GM12878 (cell line): ENCODE measurements at regions not wholly inside any gene's neighbourhood (a gene's known extent, or its start where the extent isn't known, plus 50 kb on each side); places are given as distances from the start of the nearest gene placed in this dataset.

Experiments used
- ATAC-seq: fragments of 200-7000 bp; cut with Tn5 transposase; 3 replicates; pipeline ENCODE4 v1.9.1; 2020; ENCODE audit warnings: mild to moderate bottlenecking, moderate library complexity
- BruUV-seq: library from RNA; stranded (reverse); fragments of 400-500 nt; replicated peaks from 2 replicates; lab custom pipeline; 2021; lab: Mats Ljungman, UMichigan
- CTCF ChIA-PET: fragments of 300-600 bp; sonication (Branson Sonifier 250); formaldehyde crosslinking; extraction: SDS; loops from one replicate; lab custom pipeline; 2021; ENCODE audit warnings: inconsistent platforms; lab: Yijun Ruan, JAX
- POLR2A ChIA-PET: fragments of 350-600 bp; formaldehyde crosslinking; extraction: SDS; loops from one replicate; lab custom pipeline; 2021; ENCODE audit warnings: inconsistent platforms; lab: Charles Lee
- RAD21 ChIA-PET: fragments of 300-600 bp; sonication (Branson Sonifier 250); formaldehyde crosslinking; loops from one replicate; lab custom pipeline; 2023; ENCODE audit warnings: antibody characterized with exemption; ENCODE audit not compliant: unreplicated experiment; lab: Charles Lee
- SMC1A ChIA-PET: fragments of 300-600 bp; sonication (Branson Sonifier 250); formaldehyde crosslinking; loops from one replicate; lab custom pipeline; 2023; ENCODE audit not compliant: unreplicated experiment, uncharacterized antibody; lab: Charles Lee
- DNase-seq: peaks from one replicate; pipeline ENCODE4 v3.0.0-alpha.2; 2011; ENCODE audit warnings: low read depth, low spot score
- FAIRE-seq: peaks from 3 replicates; lab custom pipeline; 2011; peaks lifted over from hg19 to GRCh38; lab: Jason Lieb, UNC
- H2AFZ ChIP-seq: 2 replicates; pipeline ENCODE4 v1.6.0; 2011; ENCODE audit warnings: low read depth, low read length, control low read depth; ENCODE audit not compliant: control insufficient read depth
- H3K27ac ChIP-seq: 2 replicates; pipeline ENCODE4 v1.5.1; 2011; ENCODE audit warnings: control low read depth; ENCODE audit not compliant: control insufficient read depth, insufficient read depth
- H3K27me3 ChIP-seq, 2 experiments: replicated peaks in 1 of 2; 2 replicates each; pipeline versions ENCODE4 v1.6.0 to v1.6.1; 2011; ENCODE audit warnings: low read length in 1 of 2; ENCODE audit not compliant: control insufficient read depth in 2 of 2, insufficient read depth in 2 of 2
- H3K36me3 ChIP-seq, 2 experiments: 2 replicates each; pipeline ENCODE4 v1.5.1; 2011; ENCODE audit warnings: low read length in 1 of 2; ENCODE audit not compliant: control insufficient read depth in 2 of 2, insufficient read depth in 2 of 2
- H3K4me1 ChIP-seq: 2 replicates; pipeline ENCODE4 v1.6.1; 2011; ENCODE audit warnings: mild to moderate bottlenecking, low read length, moderate library complexity, mixed read lengths; ENCODE audit not compliant: control insufficient read depth, insufficient read depth
- H3K4me2 ChIP-seq: 2 replicates; pipeline ENCODE4 v1.6.0; 2011; ENCODE audit warnings: control low read depth; ENCODE audit not compliant: control insufficient read depth, insufficient read depth
- H3K4me3 ChIP-seq: fragments of 200-600 bp; sonication (generic); 2 replicates; pipeline ENCODE4 v1.5.1; 2016
- H3K79me2 ChIP-seq: 2 replicates; pipeline ENCODE4 v1.6.0; 2011; ENCODE audit warnings: low read length; ENCODE audit not compliant: control insufficient read depth, insufficient read depth
- H3K9ac ChIP-seq: 2 replicates; pipeline ENCODE4 v1.8.0; 2011; ENCODE audit warnings: low read length, control low read depth, mixed read lengths; ENCODE audit not compliant: control insufficient read depth, insufficient read depth
- H3K9me3 ChIP-seq: replicated peaks from 3 replicates; pipeline ENCODE4 v1.5.1; 2011; ENCODE audit warnings: mild to moderate bottlenecking, low read length; ENCODE audit not compliant: control insufficient read depth, insufficient read depth
- H4K20me1 ChIP-seq: 2 replicates; pipeline ENCODE4 v1.6.0; 2011; ENCODE audit not compliant: control insufficient read depth, insufficient read depth
- ATF2 ChIP-seq: IDR thresholded peaks from 2 replicates; pipeline ENCODE4 v1.6.1; 2012; ENCODE audit warnings: low read length, inconsistent platforms
- BMI1 ChIP-seq: fragments of 450-650 bp; IDR thresholded peaks from 2 replicates; pipeline ENCODE4 v1.6.1; 2016; ENCODE audit warnings: mild to moderate bottlenecking, moderate library complexity, borderline replicate concordance
- CEBPB ChIP-seq, 2 experiments: fragments of 150-350 bp in 1 of 2; IDR thresholded peaks; 2 replicates each; pipeline ENCODE4 v1.6.1; 2012 to 2014; ENCODE audit warnings: low read depth in 2 of 2, low read length in 2 of 2, borderline replicate concordance in 1 of 2, inconsistent platforms in 1 of 2
- CHD2 ChIP-seq: IDR thresholded peaks from 2 replicates; pipeline ENCODE4 v1.6.1; 2011; ENCODE audit warnings: low read depth, low read length, improper control_type of control experiment, borderline replicate concordance
- EP300 ChIP-seq, 2 experiments: fragments of 150-350 bp in 1 of 2; IDR thresholded peaks; 2 replicates each; pipeline ENCODE4 v1.6.1; 2011 to 2012; ENCODE audit warnings: low read depth in 2 of 2, low read length in 2 of 2, borderline replicate concordance in 1 of 2, improper control_type of control experiment in 1 of 2, inconsistent platforms in 1 of 2; ENCODE audit not compliant: control insufficient read depth in 1 of 2
- JUNB ChIP-seq: IDR thresholded peaks from 2 replicates; pipeline ENCODE4 v1.6.1; 2016; ENCODE audit warnings: antibody characterized with exemption, mild to moderate bottlenecking
- POLR2AphosphoS5 ChIP-seq: IDR thresholded peaks from 2 replicates; pipeline ENCODE4 v1.6.1; 2011; ENCODE audit warnings: mild to moderate bottlenecking, low read length, inconsistent platforms
- SP1 ChIP-seq: IDR thresholded peaks from one replicate; pipeline ENCODE4 v1.6.1; 2011; ENCODE audit warnings: low read depth, low read length
- SREBF1 ChIP-seq: IDR thresholded peaks from 2 replicates; pipeline ENCODE4 v1.6.1; 2012; ENCODE audit warnings: mild to moderate bottlenecking, low read length
- SREBF2 ChIP-seq: IDR thresholded peaks from 2 replicates; pipeline ENCODE4 v1.6.1; 2012; ENCODE audit warnings: mild to moderate bottlenecking, low read length
- TARDBP ChIP-seq: IDR thresholded peaks from 2 replicates; pipeline ENCODE4 v1.6.1; 2016; ENCODE audit warnings: borderline replicate concordance
- TCF3 ChIP-seq: IDR thresholded peaks from 2 replicates; pipeline ENCODE4 v1.6.1; 2012; ENCODE audit warnings: low read depth, mild to moderate bottlenecking, low read length, borderline replicate concordance; ENCODE audit not compliant: insufficient read depth
- ZBED1 ChIP-seq: IDR thresholded peaks from 2 replicates; pipeline ENCODE4 v1.6.1; 2016; ENCODE audit warnings: borderline replicate concordance
- WGBS: methylation state at CpG from one replicate; pipeline ENCODE4 v1.1.6; 2016; ENCODE audit warnings: low lambda C conversion rate; ENCODE audit not compliant: insufficient replicate concordance, insufficient coverage; ENCODE audit errors: missing lambda C conversion rate; 5-methylcytosine and 5-hydroxymethylcytosine counted together
- in situ Hi-C: fragments of 300-500 bp; cut with MboI; formaldehyde crosslinking; loops from 9 replicates; pipeline ENCODE4 v1.14.3; 2018; ENCODE audit warnings: mixed read lengths
- intact Hi-C: fragments of 100-400 bp; cut with micrococcal nuclease; formaldehyde crosslinking; loops from one replicate; pipeline ENCODE4 v1.14.2; 2022; ENCODE audit not compliant: unreplicated experiment
- TF ChIP-seq, protein P1 (sequence below): IDR thresholded peaks from 2 replicates; pipeline ENCODE4 v1.6.1; 2012; ENCODE audit warnings: low read depth, low read length, improper control_type of control experiment
- TF ChIP-seq, protein P2 (sequence below): fragments of 450-650 bp; formaldehyde crosslinking; IDR thresholded peaks from 2 replicates; pipeline ENCODE4 v1.4.0; 2020; ENCODE audit warnings: mild to moderate bottlenecking, moderate library complexity

- Histone ChIP-seq H3K27ac (no peak overlapping the region), H3K9me3 (no peaks in the 10 kb centered on the region), H4K20me1 (no peaks in the 10 kb centered on the region), H3K79me2 (no peaks in the 10 kb centered on the region), H3K36me3 (no peaks in the 10 kb centered on the region), H3K4me3 (no peak overlapping the region), H2AFZ (no peak overlapping the region), H3K4me1 (no peaks in the 10 kb centered on the region), H3K9ac (no peak overlapping the region), H3K27me3 (no peaks in the 10 kb centered on the region), H3K4me2 (no peak overlapping the region)
- CTCF ChIA-PET, result no interaction called here
- ATAC-seq (no peak), DNase-seq (no peak), FAIRE-seq (no peak)
- SMC1A ChIA-PET, result no interaction called here
- RAD21 ChIA-PET, result no interaction called here
- BruUV-seq, result no TSS peak
- TF ChIP-seq SP1, result no peak
- TF ChIP-seq, protein P1, sequence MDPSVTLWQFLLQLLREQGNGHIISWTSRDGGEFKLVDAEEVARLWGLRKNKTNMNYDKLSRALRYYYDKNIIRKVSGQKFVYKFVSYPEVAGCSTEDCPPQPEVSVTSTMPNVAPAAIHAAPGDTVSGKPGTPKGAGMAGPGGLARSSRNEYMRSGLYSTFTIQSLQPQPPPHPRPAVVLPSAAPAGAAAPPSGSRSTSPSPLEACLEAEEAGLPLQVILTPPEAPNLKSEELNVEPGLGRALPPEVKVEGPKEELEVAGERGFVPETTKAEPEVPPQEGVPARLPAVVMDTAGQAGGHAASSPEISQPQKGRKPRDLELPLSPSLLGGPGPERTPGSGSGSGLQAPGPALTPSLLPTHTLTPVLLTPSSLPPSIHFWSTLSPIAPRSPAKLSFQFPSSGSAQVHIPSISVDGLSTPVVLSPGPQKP, result no peak
- no peak for TF ChIP-seq ATF2
- TF ChIP-seq POLR2AphosphoS5, result no peak
- no peak for TF ChIP-seq CHD2
- no peak for TF ChIP-seq TCF3
- no peak for TF ChIP-seq CEBPB (IDR thresholded peaks at IDR 0.05; ENCODE audit: borderline replicate concordance in 1 of 2, low read depth in 2 of 2, low read length in 2 of 2)
- no peak for TF ChIP-seq SREBF2
- TF ChIP-seq BMI1, result no peak
- TF ChIP-seq EP300 (IDR thresholded peaks at IDR 0.05; ENCODE audit: borderline replicate concordance in 1 of 2, control insufficient read depth in 1 of 2, low read depth in 2 of 2, low read length in 2 of 2), result no peak
- no peak for TF ChIP-seq TARDBP
- TF ChIP-seq ZBED1, result no peak
- no peak for TF ChIP-seq SREBF1
- TF ChIP-seq, protein P2, sequence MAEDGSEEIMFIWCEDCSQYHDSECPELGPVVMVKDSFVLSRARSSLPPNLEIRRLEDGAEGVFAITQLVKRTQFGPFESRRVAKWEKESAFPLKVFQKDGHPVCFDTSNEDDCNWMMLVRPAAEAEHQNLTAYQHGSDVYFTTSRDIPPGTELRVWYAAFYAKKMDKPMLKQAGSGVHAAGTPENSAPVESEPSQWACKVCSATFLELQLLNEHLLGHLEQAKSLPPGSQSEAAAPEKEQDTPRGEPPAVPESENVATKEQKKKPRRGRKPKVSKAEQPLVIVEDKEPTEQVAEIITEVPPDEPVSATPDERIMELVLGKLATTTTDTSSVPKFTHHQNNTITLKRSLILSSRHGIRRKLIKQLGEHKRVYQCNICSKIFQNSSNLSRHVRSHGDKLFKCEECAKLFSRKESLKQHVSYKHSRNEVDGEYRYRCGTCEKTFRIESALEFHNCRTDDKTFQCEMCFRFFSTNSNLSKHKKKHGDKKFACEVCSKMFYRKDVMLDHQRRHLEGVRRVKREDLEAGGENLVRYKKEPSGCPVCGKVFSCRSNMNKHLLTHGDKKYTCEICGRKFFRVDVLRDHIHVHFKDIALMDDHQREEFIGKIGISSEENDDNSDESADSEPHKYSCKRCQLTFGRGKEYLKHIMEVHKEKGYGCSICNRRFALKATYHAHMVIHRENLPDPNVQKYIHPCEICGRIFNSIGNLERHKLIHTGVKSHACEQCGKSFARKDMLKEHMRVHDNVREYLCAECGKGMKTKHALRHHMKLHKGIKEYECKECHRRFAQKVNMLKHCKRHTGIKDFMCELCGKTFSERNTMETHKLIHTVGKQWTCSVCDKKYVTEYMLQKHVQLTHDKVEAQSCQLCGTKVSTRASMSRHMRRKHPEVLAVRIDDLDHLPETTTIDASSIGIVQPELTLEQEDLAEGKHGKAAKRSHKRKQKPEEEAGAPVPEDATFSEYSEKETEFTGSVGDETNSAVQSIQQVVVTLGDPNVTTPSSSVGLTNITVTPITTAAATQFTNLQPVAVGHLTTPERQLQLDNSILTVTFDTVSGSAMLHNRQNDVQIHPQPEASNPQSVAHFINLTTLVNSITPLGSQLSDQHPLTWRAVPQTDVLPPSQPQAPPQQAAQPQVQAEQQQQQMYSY (CRISPR knock-in tag), result no peak
- TF ChIP-seq JUNB, result no peak
- POLR2A ChIA-PET, result no interaction called here
- in situ Hi-C loops (no loop called here), intact Hi-C loops (no loop called here)
- WGBS, result 0% methylated on average over 2 of the region's 2 CpGs
Observed at GRCh38 chr16:75921281-75921680, 195.0 kb upstream of the CPHXL start.
